ENCODE measurements at regions not wholly inside any gene's neighbourhood (a gene's known extent, or its start where the extent isn't known, plus 50 kb on each side); places are given as distances from the start of the nearest gene placed in this dataset.

- DNase-seq, result no peak
- Mint-ChIP-seq H3K27me3 (ENCODE audit: low read depth in 2 of 2) (peaks cover 0 to 7% of the 10 kb centered on the region in 2 donors), H3K27ac (no peak overlapping the region), H3K9me3 (peaks cover 0 to 3% of the 10 kb centered on the region in 2 donors), H3K4me1 (no peaks in the 10 kb centered on the region), H3K4me3 (no peak overlapping the region), H3K36me3 (no peaks in the 10 kb centered on the region)
- TF ChIP-seq CTCF (IDR thresholded peaks at IDR 0.05), result no peak
- H3K4me3 ChIP-seq (ENCODE audit: low read length), result no peak overlapping the region
- H3K36me3 ChIP-seq (ENCODE audit: control insufficient read depth, insufficient read depth, low read length), result no peaks in the 10 kb centered on the region
- H3K27me3 ChIP-seq (ENCODE audit: control insufficient read depth, insufficient read depth, low read length), result no peaks in the 10 kb centered on the region
- no peaks in the 10 kb centered on the region for H3K4me1 ChIP-seq (ENCODE audit: control insufficient read depth, insufficient read depth, low read length)
- WGBS (ENCODE audit: insufficient coverage), result 98% methylated on average over 3 of the region's 3 CpGs
- intact Hi-C loops (cut with micrococcal nuclease), result no loop called here
- ATAC-seq, result no peak
- no peak overlapping the region for H3K27ac ChIP-seq (ENCODE audit: low read length)
- H3K9me3 ChIP-seq (ENCODE audit: control insufficient read depth, insufficient read depth, low read length), result no peaks in the 10 kb centered on the region
These were observed 129.3 kb upstream of the PGRMC2 start for GRCh38 chr4:128416921-128417320.

GRCh38 chr4:128410037-128410436 lies 122.4 kb upstream of the PGRMC2 start:
- H3K4me1 Mint-ChIP-seq, result no peaks in the 10 kb centered on the region
- H3K9me3 Mint-ChIP-seq, result peaks cover 0 to 11% of the 10 kb centered on the region in 2 donors
- TF ChIP-seq CTCF (IDR thresholded peaks at IDR 0.05), result no peak
- Histone ChIP-seq H3K27me3 (ENCODE audit: control insufficient read depth, insufficient read depth, low read length) (no peaks in the 10 kb centered on the region), H3K36me3 (ENCODE audit: control insufficient read depth, insufficient read depth, low read length) (no peaks in the 10 kb centered on the region), H3K4me1 (ENCODE audit: control insufficient read depth, insufficient read depth, low read length) (no peaks in the 10 kb centered on the region), H3K4me3 (ENCODE audit: low read length) (no peak overlapping the region), H3K27ac (ENCODE audit: low read length) (no peak overlapping the region), H3K9me3 (ENCODE audit: control insufficient read depth, insufficient read depth, low read length) (no peaks in the 10 kb centered on the region)
- H3K36me3 Mint-ChIP-seq, result no peaks in the 10 kb centered on the region
- no peak for DNase-seq
- intact Hi-C loops (cut with micrococcal nuclease), result no loop called here
- ATAC-seq, result no peak
- no peak overlapping the region for H3K4me3 Mint-ChIP-seq
- peaks cover 0 to 7% of the 10 kb centered on the region in 2 donors for H3K27me3 Mint-ChIP-seq (ENCODE audit: low read depth in 2 of 2)
- H3K27ac Mint-ChIP-seq, result no peak overlapping the region
- WGBS (ENCODE audit: insufficient coverage), result 94% methylated on average over 5 of the region's 5 CpGs

GRCh38 chr4:128403586-128403985 lies 116.0 kb upstream of the PGRMC2 start:
- H3K27ac ChIP-seq (ENCODE audit: low read length), result no peak overlapping the region
- no peak for TF ChIP-seq CTCF (IDR thresholded peaks at IDR 0.05)

GRCh38 chr4:128394778-128395177 lies 107.2 kb upstream of the PGRMC2 start:
- H3K4me1 Mint-ChIP-seq, result no peaks in the 10 kb centered on the region
- intact Hi-C loops (cut with micrococcal nuclease), result no loop called here
- H3K9me3 Mint-ChIP-seq, result peaks cover 0 to 4% of the 10 kb centered on the region in 2 donors
- no peak overlapping the region for H3K4me3 ChIP-seq (ENCODE audit: low read length)
- no peak for ATAC-seq
- H3K36me3 Mint-ChIP-seq, result no peaks in the 10 kb centered on the region
- no peaks in the 10 kb centered on the region for H3K4me1 ChIP-seq (ENCODE audit: control insufficient read depth, insufficient read depth, low read length)
- no peak for TF ChIP-seq CTCF (IDR thresholded peaks at IDR 0.05)
- no peaks in the 10 kb centered on the region for H3K36me3 ChIP-seq (ENCODE audit: control insufficient read depth, insufficient read depth, low read length)
- H3K27ac ChIP-seq (ENCODE audit: low read length), result no peak overlapping the region
- no peak for DNase-seq
- H3K27me3 Mint-ChIP-seq (ENCODE audit: low read depth in 2 of 2), result peaks cover 0 to 4% of the 10 kb centered on the region in 2 donors
- H3K9me3 ChIP-seq (ENCODE audit: control insufficient read depth, insufficient read depth, low read length), result no peaks in the 10 kb centered on the region
- no peak overlapping the region for H3K27ac Mint-ChIP-seq
- no peaks in the 10 kb centered on the region for H3K27me3 ChIP-seq (ENCODE audit: control insufficient read depth, insufficient read depth, low read length)
- H3K4me3 Mint-ChIP-seq, result no peak overlapping the region
- 90% methylated on average over 3 of the region's 4 CpGs for WGBS (ENCODE audit: insufficient coverage)

More at GRCh38 chr4:128403586-128403985, 116.0 kb upstream of the PGRMC2 start:
- H3K36me3 ChIP-seq (ENCODE audit: control insufficient read depth, insufficient read depth, low read length), result no peaks in the 10 kb centered on the region
- ATAC-seq (no peak), DNase-seq (no peak)
- H3K27me3 ChIP-seq (ENCODE audit: control insufficient read depth, insufficient read depth, low read length), result no peaks in the 10 kb centered on the region
- H3K9me3 Mint-ChIP-seq, result peaks cover 6 to 11% of the 10 kb centered on the region in 2 donors
- peaks cover 0 to 2% of the 10 kb centered on the region in 2 donors for H3K27me3 Mint-ChIP-seq (ENCODE audit: low read depth in 2 of 2)
- 90% methylated on average over 2 of the region's 2 CpGs for WGBS (ENCODE audit: insufficient coverage)
- no peak overlapping the region for H3K4me3 ChIP-seq (ENCODE audit: low read length)
- no peaks in the 10 kb centered on the region for H3K4me1 Mint-ChIP-seq
- H3K4me3 Mint-ChIP-seq, result no peak overlapping the region
- no peaks in the 10 kb centered on the region for H3K4me1 ChIP-seq (ENCODE audit: control insufficient read depth, insufficient read depth, low read length)
- intact Hi-C loops (cut with micrococcal nuclease), result no loop called here
- no peaks in the 10 kb centered on the region for H3K9me3 ChIP-seq (ENCODE audit: control insufficient read depth, insufficient read depth, low read length)
- peaks cover 7% of the 10 kb centered on the region for H3K36me3 Mint-ChIP-seq
- H3K27ac Mint-ChIP-seq, result no peak overlapping the region
